ENCODE measurements at regions not wholly inside any gene's neighbourhood (a gene's known extent, or its start where the extent isn't known, plus 50 kb on each side); places are given as distances from the start of the nearest gene placed in this dataset.

DNA sequence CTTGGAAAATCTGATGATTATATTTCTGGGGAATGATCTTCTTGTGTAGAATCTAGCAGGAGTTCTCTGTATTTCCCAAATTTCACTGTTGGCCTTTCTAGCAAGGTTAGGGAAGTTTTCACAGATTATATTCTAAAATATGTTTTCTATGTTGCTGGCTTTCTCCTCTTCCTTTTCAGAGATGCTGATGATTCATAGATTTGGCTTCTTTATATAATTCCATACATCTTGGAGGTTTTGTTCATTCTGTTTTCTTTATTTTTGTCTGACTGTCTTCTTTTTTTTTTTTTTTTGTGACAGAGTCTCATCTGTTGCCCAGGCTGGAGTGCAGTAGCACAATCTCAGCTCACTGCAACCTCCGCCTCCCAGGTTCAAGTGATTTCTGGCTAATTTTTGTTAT is 957.9 kb upstream of the SLIT2 start:
- H4K20me1 ChIP-seq (ENCODE audit: insufficient read depth, low read length, poor library complexity, severe bottlenecking): no peaks in the 10 kb centered on the region
- H3K36me3 ChIP-seq (ENCODE audit: insufficient read depth, low read length): no peaks in the 10 kb centered on the region

DNA sequence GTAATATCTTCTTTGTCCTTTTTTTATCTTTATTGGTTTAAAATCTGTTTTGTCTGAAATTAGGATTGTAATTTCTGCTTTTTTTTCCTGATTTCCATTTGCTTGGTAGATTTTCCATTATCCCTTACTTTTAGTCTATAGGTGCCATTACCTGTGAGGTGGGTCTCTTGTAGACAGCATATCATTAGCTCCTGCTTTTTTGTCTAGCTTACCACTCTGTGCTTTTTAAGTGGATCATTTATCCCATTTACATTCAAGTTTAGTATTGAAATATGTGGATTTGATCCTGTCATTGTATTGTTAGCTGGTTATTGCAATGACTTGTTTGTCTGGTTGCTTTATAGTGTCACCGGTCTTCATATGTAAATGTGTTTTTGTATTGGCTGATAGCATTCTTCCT is 958.6 kb upstream of the SLIT2 start:
- Histone ChIP-seq H3K9me2 (replicated peaks; ENCODE audit: low read depth, low read length) (no peaks in the 10 kb centered on the region), H2AFZ (ENCODE audit: low read length) (no peak overlapping the region)

More for the DNA sequence above, 957.9 kb upstream of the SLIT2 start:
- Histone ChIP-seq H3K4me1 (ENCODE audit: insufficient read depth, low read length, poor library complexity, severe bottlenecking) (no peaks in the 10 kb centered on the region), H3K9me2 (replicated peaks; ENCODE audit: low read depth, low read length) (no peaks in the 10 kb centered on the region), H3K9me3 (ENCODE audit: insufficient read depth, low read depth, low read length) (no peaks in the 10 kb centered on the region; the same call in 1 of the 2 replicates), H3K4me3 (ENCODE audit: low read length, poor library complexity, severe bottlenecking) (no peak overlapping the region), H3K9ac (ENCODE audit: low read depth, low read length, poor library complexity, severe bottlenecking) (no peak overlapping the region), H3K27me3 (ENCODE audit: insufficient read depth, low read length, poor library complexity, severe bottlenecking) (no peaks in the 10 kb centered on the region), H2AFZ (ENCODE audit: low read length) (no peak overlapping the region), H3F3A (ENCODE audit: low read depth) (no peaks in the 10 kb centered on the region), H3K4me2 (ENCODE audit: low read depth, low read length, poor library complexity, severe bottlenecking) (no peak overlapping the region), H3K79me2 (ENCODE audit: insufficient read depth, low read length) (no peaks in the 10 kb centered on the region)
- no peak for TF ChIP-seq EZH2phosphoT487 (IDR thresholded peaks at IDR 0.05; ENCODE audit: borderline replicate concordance)
- TF ChIP-seq, protein P1, sequence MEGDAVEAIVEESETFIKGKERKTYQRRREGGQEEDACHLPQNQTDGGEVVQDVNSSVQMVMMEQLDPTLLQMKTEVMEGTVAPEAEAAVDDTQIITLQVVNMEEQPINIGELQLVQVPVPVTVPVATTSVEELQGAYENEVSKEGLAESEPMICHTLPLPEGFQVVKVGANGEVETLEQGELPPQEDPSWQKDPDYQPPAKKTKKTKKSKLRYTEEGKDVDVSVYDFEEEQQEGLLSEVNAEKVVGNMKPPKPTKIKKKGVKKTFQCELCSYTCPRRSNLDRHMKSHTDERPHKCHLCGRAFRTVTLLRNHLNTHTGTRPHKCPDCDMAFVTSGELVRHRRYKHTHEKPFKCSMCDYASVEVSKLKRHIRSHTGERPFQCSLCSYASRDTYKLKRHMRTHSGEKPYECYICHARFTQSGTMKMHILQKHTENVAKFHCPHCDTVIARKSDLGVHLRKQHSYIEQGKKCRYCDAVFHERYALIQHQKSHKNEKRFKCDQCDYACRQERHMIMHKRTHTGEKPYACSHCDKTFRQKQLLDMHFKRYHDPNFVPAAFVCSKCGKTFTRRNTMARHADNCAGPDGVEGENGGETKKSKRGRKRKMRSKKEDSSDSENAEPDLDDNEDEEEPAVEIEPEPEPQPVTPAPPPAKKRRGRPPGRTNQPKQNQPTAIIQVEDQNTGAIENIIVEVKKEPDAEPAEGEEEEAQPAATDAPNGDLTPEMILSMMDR (conservative IDR thresholded peaks at IDR 0.05; ENCODE audit: low read length): no peak

DNA sequence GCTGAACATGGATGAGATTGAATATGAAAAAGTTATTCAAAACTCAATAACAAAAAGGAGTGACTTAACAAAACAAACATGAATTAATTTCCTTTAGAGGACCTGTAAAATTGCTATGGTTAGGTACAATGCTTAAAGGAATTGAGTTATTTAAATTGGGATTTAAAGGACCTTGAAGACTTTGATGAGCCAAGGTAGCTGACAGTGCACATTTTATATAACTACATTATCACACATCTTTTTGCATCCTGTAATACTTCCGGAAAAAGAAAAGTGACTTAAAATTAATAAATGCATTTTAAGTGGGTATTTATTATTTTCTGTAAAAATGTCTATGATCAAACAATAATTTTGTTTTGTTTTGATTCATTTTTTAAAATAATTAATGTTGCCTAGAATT is 964.8 kb upstream of the SLIT2 start:
- Histone ChIP-seq H4K20me1 (ENCODE audit: insufficient read depth, low read length, poor library complexity, severe bottlenecking) (no peaks in the 10 kb centered on the region), H3K4me2 (ENCODE audit: low read depth, low read length, poor library complexity, severe bottlenecking) (no peak overlapping the region), H3K9ac (ENCODE audit: low read depth, low read length, poor library complexity, severe bottlenecking) (no peak overlapping the region), H3K4me1 (ENCODE audit: insufficient read depth, low read length, poor library complexity, severe bottlenecking) (no peaks in the 10 kb centered on the region), H2AFZ (ENCODE audit: low read length) (no peak overlapping the region), H3K9me3 (ENCODE audit: insufficient read depth, low read depth, low read length) (no peaks in the 10 kb centered on the region), H3K36me3 (ENCODE audit: insufficient read depth, low read length) (no peaks in the 10 kb centered on the region), H3K4me3 (ENCODE audit: low read length, poor library complexity, severe bottlenecking) (no peak overlapping the region), H3K27me3 (ENCODE audit: insufficient read depth, low read length, poor library complexity, severe bottlenecking) (no peaks in the 10 kb centered on the region), H3K79me2 (ENCODE audit: insufficient read depth, low read length) (no peaks in the 10 kb centered on the region), H3K9me2 (replicated peaks; ENCODE audit: low read depth, low read length) (no peaks in the 10 kb centered on the region), H3F3A (ENCODE audit: low read depth) (no peaks in the 10 kb centered on the region)
- TF ChIP-seq, protein P1 (conservative IDR thresholded peaks at IDR 0.05; ENCODE audit: low read length): no peak
- TF ChIP-seq EZH2phosphoT487 (IDR thresholded peaks at IDR 0.05; ENCODE audit: borderline replicate concordance): no peak

More for the DNA sequence above, 958.6 kb upstream of the SLIT2 start:
- Histone ChIP-seq H3K27me3 (ENCODE audit: insufficient read depth, low read length, poor library complexity, severe bottlenecking) (no peaks in the 10 kb centered on the region), H3K4me1 (ENCODE audit: insufficient read depth, low read length, poor library complexity, severe bottlenecking) (no peaks in the 10 kb centered on the region), H3F3A (ENCODE audit: low read depth) (no peaks in the 10 kb centered on the region), H3K36me3 (ENCODE audit: insufficient read depth, low read length) (no peaks in the 10 kb centered on the region), H3K4me3 (ENCODE audit: low read length, poor library complexity, severe bottlenecking) (no peak overlapping the region), H3K79me2 (ENCODE audit: insufficient read depth, low read length) (no peaks in the 10 kb centered on the region), H3K9me3 (ENCODE audit: insufficient read depth, low read depth, low read length) (no peaks in the 10 kb centered on the region; the same call in 1 of the 2 replicates), H4K20me1 (ENCODE audit: insufficient read depth, low read length, poor library complexity, severe bottlenecking) (no peaks in the 10 kb centered on the region), H3K9ac (ENCODE audit: low read depth, low read length, poor library complexity, severe bottlenecking) (no peak overlapping the region), H3K4me2 (ENCODE audit: low read depth, low read length, poor library complexity, severe bottlenecking) (no peak overlapping the region)
- no peak for TF ChIP-seq EZH2phosphoT487 (IDR thresholded peaks at IDR 0.05; ENCODE audit: borderline replicate concordance)
- TF ChIP-seq, protein P1 (conservative IDR thresholded peaks at IDR 0.05; ENCODE audit: low read length): no peak

All from Loucy (cell line).